Liver (tissue), 8 donors: ENCODE measurements at regions not wholly inside any gene's neighbourhood (a gene's known extent, or its start where the extent isn't known, plus 50 kb on each side); places are given as distances from the start of the nearest gene placed in this dataset.
"Not testable (repeated sequence)": the region's sequence is repeated elsewhere in the genome, so short reads cannot be mapped to it uniquely, and the experiment has no call there.

ENCODE experiments used
- DNase-seq: peaks from one replicate; pipeline ENCODE4 v3.0.0-alpha.2; 2017; ENCODE audit warnings: low spot score
- H3K27ac ChIP-seq, 2 donors: one replicate each; pipeline ENCODE4 v1.7.0; 2013; ENCODE audit warnings: inconsistent platforms in 2 of 2, low read length in 2 of 2, control low read depth in 1 of 2, low read depth in 1 of 2, mild to moderate bottlenecking in 1 of 2
- H3K27me3 ChIP-seq, 4 donors: one replicate each; pipeline versions ENCODE4 v1.6.1 to v1.7.0; 2013; ENCODE audit warnings: low read length in 3 of 4, inconsistent platforms in 1 of 4, mild to moderate bottlenecking in 1 of 4, moderate library complexity in 1 of 4; ENCODE audit not compliant: control insufficient read depth in 4 of 4, insufficient read depth in 4 of 4
- H3K36me3 ChIP-seq, 4 donors: one replicate each; pipeline versions ENCODE4 v1.6.1 to v1.7.0; 2013; ENCODE audit warnings: low read length in 3 of 4, mild to moderate bottlenecking in 3 of 4, low read depth in 1 of 4, moderate library complexity in 1 of 4; ENCODE audit not compliant: control insufficient read depth in 4 of 4, insufficient read depth in 3 of 4
- H3K4me1 ChIP-seq, 4 donors: one replicate each; pipeline versions ENCODE4 v1.6.1 to v1.7.0; 2013; ENCODE audit warnings: low read length in 3 of 4, mild to moderate bottlenecking in 3 of 4, moderate library complexity in 1 of 4; ENCODE audit not compliant: control insufficient read depth in 4 of 4, insufficient read depth in 4 of 4
- H3K4me3 ChIP-seq, 3 donors: one replicate each; pipeline versions ENCODE4 v1.6.1 to v1.7.0; 2013; ENCODE audit warnings: low read length in 3 of 3, control low read depth in 1 of 3, low read depth in 1 of 3, mild to moderate bottlenecking in 1 of 3
- H3K9ac ChIP-seq, 2 donors: one replicate each; pipeline ENCODE4 v1.7.0; 2013; ENCODE audit warnings: low read length in 2 of 2, mild to moderate bottlenecking in 2 of 2, moderate library complexity in 2 of 2, control low read depth in 1 of 2, low read depth in 1 of 2
- H3K9me3 ChIP-seq, 4 donors: one replicate each; pipeline versions ENCODE4 v1.6.1 to v1.7.0; 2013; ENCODE audit warnings: low read length in 3 of 4; ENCODE audit not compliant: control insufficient read depth in 4 of 4
- ATF3 ChIP-seq: IDR thresholded peaks from 2 replicates; pipeline ENCODE4 v1.6.1; 2016; ENCODE audit warnings: antibody characterized with exemption
- CTCF ChIP-seq: fragments of 150-350 bp; IDR thresholded peaks from 2 replicates; pipeline ENCODE4 v1.5.1; 2017; ENCODE audit warnings: improper control_type of control experiment, low read depth, low read length; ENCODE audit not compliant: missing input control
- EGR1 ChIP-seq, 2 donors: IDR thresholded peaks; 2 replicates each; pipeline ENCODE4 v1.6.1; 2016 to 2018; ENCODE audit warnings: antibody characterized with exemption in 2 of 2, low read depth in 2 of 2
- FOXA1 ChIP-seq: IDR thresholded peaks from 2 replicates; pipeline ENCODE4 v1.6.1; 2016; ENCODE audit warnings: antibody characterized with exemption
- FOXA2 ChIP-seq: IDR thresholded peaks from 2 replicates; pipeline ENCODE4 v1.6.1; 2016; ENCODE audit warnings: antibody characterized with exemption
- GABPA ChIP-seq, 2 donors: IDR thresholded peaks in 1 of 2; conservative IDR thresholded peaks in 1 of 2; 2 replicates each; pipeline ENCODE4 v1.6.1; 2016; ENCODE audit warnings: antibody characterized with exemption in 2 of 2, mild to moderate bottlenecking in 1 of 2, moderate library complexity in 1 of 2
- HNF4A ChIP-seq, 2 donors: conservative IDR thresholded peaks; 2 replicates each; pipeline ENCODE4 v1.6.1; 2016; ENCODE audit warnings: antibody characterized with exemption in 2 of 2, mild to moderate bottlenecking in 2 of 2
- HNF4G ChIP-seq: IDR thresholded peaks from 2 replicates; pipeline ENCODE4 v1.6.1; 2016; ENCODE audit warnings: antibody characterized with exemption
- JUND ChIP-seq, 2 donors: IDR thresholded peaks; 2 replicates each; pipeline ENCODE4 v1.6.1; 2016; ENCODE audit warnings: antibody characterized with exemption in 2 of 2
- NR2F2 ChIP-seq: IDR thresholded peaks from 2 replicates; pipeline ENCODE4 v1.6.1; 2016; ENCODE audit warnings: antibody characterized with exemption
- RAD21 ChIP-seq, 2 donors: IDR thresholded peaks; 2 replicates each; pipeline ENCODE4 v1.6.1; 2016; ENCODE audit warnings: antibody characterized with exemption in 2 of 2, mild to moderate bottlenecking in 2 of 2
- REST ChIP-seq: IDR thresholded peaks from 2 replicates; pipeline ENCODE4 v1.6.1; 2016; ENCODE audit warnings: antibody characterized with exemption, mild to moderate bottlenecking
- RXRA ChIP-seq, 2 donors: IDR thresholded peaks; 2 replicates each; pipeline ENCODE4 v1.6.1; 2017 to 2018; ENCODE audit warnings: antibody characterized with exemption in 2 of 2, mild to moderate bottlenecking in 1 of 2
- SP1 ChIP-seq: IDR thresholded peaks from 2 replicates; pipeline ENCODE4 v1.6.1; 2018; ENCODE audit warnings: antibody characterized with exemption, mild to moderate bottlenecking
- TAF1 ChIP-seq: conservative IDR thresholded peaks from 2 replicates; pipeline ENCODE4 v1.6.1; 2016; ENCODE audit warnings: antibody characterized with exemption, mild to moderate bottlenecking
- ZBTB33 ChIP-seq: IDR thresholded peaks from 2 replicates; pipeline ENCODE4 v1.6.1; 2016; ENCODE audit warnings: antibody characterized with exemption
- WGBS: extraction: QIAGEN DNeasy Blood & Tissue Kit; methylation state at CpG from one replicate; pipeline ENCODE4 v1.1.7; 2013; 5-methylcytosine and 5-hydroxymethylcytosine counted together
- donor health status: healthy.
- donor health status: healthy.
- donor health status: healthy.
- donor health status: healthy.
- donor health status: healthy.

GRCh38 chr11:12606597-12606996 is 67.6 kb upstream of the TEAD1 start:
- no peak overlapping the region for H3K27ac ChIP-seq
- no peak for DNase-seq
- H3K27me3 ChIP-seq = no peaks in the 10 kb centered on the region
- TF ChIP-seq GABPA (IDR thresholded peaks at IDR 0.05 in 1 of 2, conservative IDR thresholded peaks at IDR 0.05 in 1 of 2) = no peak
- TF ChIP-seq EGR1 (IDR thresholded peaks at IDR 0.05; ENCODE audit: low read depth in 2 of 2) = no peak
- no peak for TF ChIP-seq SP1
- no peak for TF ChIP-seq ZBTB33
- TF ChIP-seq FOXA1 = no peak
- no peak for TF ChIP-seq JUND (IDR thresholded peaks at IDR 0.05)
- no peak for TF ChIP-seq RXRA (IDR thresholded peaks at IDR 0.05)
- TF ChIP-seq HNF4A (conservative IDR thresholded peaks at IDR 0.05) = no peak
- no peak for TF ChIP-seq CTCF
- no peak for TF ChIP-seq RAD21 (IDR thresholded peaks at IDR 0.05)
- no peak for TF ChIP-seq REST
- no peak for TF ChIP-seq ATF3
- TF ChIP-seq NR2F2 = no peak
- TF ChIP-seq FOXA2 = no peak
- no peak for TF ChIP-seq HNF4G
- TF ChIP-seq TAF1 = no peak
- no peaks in the 10 kb centered on the region for H3K36me3 ChIP-seq
- H3K4me3 ChIP-seq = no peak overlapping the region
- H3K4me1 ChIP-seq = no peaks in the 10 kb centered on the region
- H3K9ac ChIP-seq = no peak overlapping the region
- no peaks in the 10 kb centered on the region for H3K9me3 ChIP-seq
- WGBS = 88% methylated on average over 2 of the region's 2 CpGs

GRCh38 chr11:12608678-12609077 is 65.5 kb upstream of the TEAD1 start:
- not testable (repeated sequence) for DNase-seq, H3K27me3 ChIP-seq, H3K27ac ChIP-seq, H3K9me3 ChIP-seq, H3K36me3 ChIP-seq, H3K9ac ChIP-seq, H3K4me1 ChIP-seq, H3K4me3 ChIP-seq
- WGBS = 81% methylated on average over 5 of the region's 5 CpGs
